IPS-11a (cell line): ENCODE measurements at regions not wholly inside any gene's neighbourhood (a gene's known extent, or its start where the extent isn't known, plus 50 kb on each side); places are given as distances from the start of the nearest gene placed in this dataset.

ENCODE experiments used
- H3K4me3 ChIP-seq: one replicate; pipeline ENCODE4 v1.5.1; 2013; ENCODE audit warnings: low read depth, low read length, control low read depth

- no peak overlapping the region for H3K4me3 ChIP-seq
Observed at GRCh38 chr14:87879389-87879788, 113.6 kb downstream of the GALC start.

GRCh38 chr14:87878959-87879358, 114.0 kb downstream of the GALC start:
- no peak overlapping the region for H3K4me3 ChIP-seq

GRCh38 chr14:87877877-87878276, 115.1 kb downstream of the GALC start:
- no peak overlapping the region for H3K4me3 ChIP-seq

GRCh38 chr14:87874676-87875075, 118.3 kb downstream of the GALC start:
- H3K4me3 ChIP-seq = no peak overlapping the region

- H3K4me3 ChIP-seq = no peak overlapping the region
Observed at GRCh38 chr14:87873741-87874140, 119.2 kb downstream of the GALC start.

- no peak overlapping the region for H3K4me3 ChIP-seq
Observed at GRCh38 chr14:87869619-87870583, 123.1 kb downstream of the GALC start.

GRCh38 chr14:87868920-87869319, 124.1 kb downstream of the GALC start:
- no peak overlapping the region for H3K4me3 ChIP-seq

- no peak overlapping the region for H3K4me3 ChIP-seq
Observed at GRCh38 chr14:87866116-87866515, 126.9 kb downstream of the GALC start.

GRCh38 chr14:87864356-87865270, 128.4 kb downstream of the GALC start:
- H3K4me3 ChIP-seq = no peak overlapping the region

- no peak overlapping the region for H3K4me3 ChIP-seq
Observed at GRCh38 chr14:87863047-87863446, 129.9 kb downstream of the GALC start.

- H3K4me3 ChIP-seq = no peak overlapping the region
Observed at GRCh38 chr14:87852107-87852506, 140.9 kb downstream of the GALC start.

GRCh38 chr14:87851190-87851589, 141.8 kb downstream of the GALC start:
- H3K4me3 ChIP-seq = no peak overlapping the region

GRCh38 chr14:87847216-87847755, 145.7 kb downstream of the GALC start:
- no peak overlapping the region for H3K4me3 ChIP-seq

- no peak overlapping the region for H3K4me3 ChIP-seq
Observed at GRCh38 chr14:87840906-87841305, 152.1 kb downstream of the GALC start.

- H3K4me3 ChIP-seq = no peak overlapping the region
Observed at GRCh38 chr14:87838931-87839330, 154.1 kb downstream of the GALC start.

- H3K4me3 ChIP-seq = no peak overlapping the region
Observed at GRCh38 chr14:87837296-87837695, 155.7 kb downstream of the GALC start.

- H3K4me3 ChIP-seq = no peak overlapping the region
Observed at GRCh38 chr14:87834594-87834993, 158.4 kb downstream of the GALC start.

- H3K4me3 ChIP-seq = no peak overlapping the region
Observed at GRCh38 chr14:87833026-87833425, 160.0 kb downstream of the GALC start.

GRCh38 chr14:87830443-87831096, 162.4 kb downstream of the GALC start:
- no peak overlapping the region for H3K4me3 ChIP-seq

GRCh38 chr14:87829543-87829942, 163.4 kb downstream of the GALC start:
- no peak overlapping the region for H3K4me3 ChIP-seq

GRCh38 chr14:87824266-87824665, 168.7 kb downstream of the GALC start:
- H3K4me3 ChIP-seq = no peak overlapping the region
